ENCODE measurements at regions not wholly inside any gene's neighbourhood (a gene's known extent, or its start where the extent isn't known, plus 50 kb on each side); places are given as distances from the start of the nearest gene placed in this dataset.
"Not testable (repeated sequence)": the region's sequence is repeated elsewhere in the genome, so short reads cannot be mapped to it uniquely, and the experiment has no call there.

GRCh38 chr7:110446658-110447057 lies 644.3 kb upstream of the LRRN3 start:
- DNase-seq, result no peak

DNA sequence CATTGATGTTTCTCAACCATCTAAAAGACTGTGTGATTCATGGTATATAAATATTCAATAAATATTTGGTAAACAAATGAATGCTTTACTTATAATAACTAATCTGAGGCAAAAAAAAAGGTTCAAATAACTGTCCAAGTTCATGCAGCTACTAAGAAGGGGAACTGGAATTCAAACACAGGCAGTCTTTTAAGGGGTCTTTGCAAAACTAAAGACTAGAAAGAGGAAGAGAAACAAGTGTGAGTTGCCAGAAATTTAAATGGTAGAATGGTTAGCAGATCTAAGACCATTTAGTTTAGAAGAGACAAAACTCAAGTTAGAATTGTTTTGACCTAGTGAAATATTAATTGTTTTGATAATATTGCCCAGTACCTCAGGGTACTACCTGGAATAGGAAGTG lies 642.0 kb upstream of the LRRN3 start:
- DNase-seq, result no peak

DNA sequence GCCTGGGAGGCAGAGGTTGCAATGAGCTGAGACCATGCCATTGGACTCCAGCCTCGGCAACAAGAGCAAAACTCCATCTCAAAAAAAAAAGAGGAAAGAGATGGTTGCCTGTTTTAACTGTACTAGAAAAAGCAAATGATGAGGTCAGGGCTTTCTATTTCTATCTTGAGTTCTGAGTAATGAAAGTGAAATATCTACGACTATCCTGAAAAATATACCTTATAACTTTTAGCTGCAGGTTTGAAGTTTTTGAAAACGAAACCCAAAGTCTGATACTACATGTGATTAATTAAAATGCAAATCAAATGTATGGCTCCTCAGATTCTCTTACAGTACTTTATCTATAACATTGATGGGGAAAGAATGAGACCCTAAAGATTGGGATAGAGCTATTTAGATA lies 636.2 kb upstream of the LRRN3 start:
- DNase-seq, result no peak

GRCh38 chr7:110461621-110462020 lies 629.3 kb upstream of the LRRN3 start:
- no peak for DNase-seq

- DNase-seq, result no peak
Observed at GRCh38 chr7:110470420-110470819, 620.5 kb upstream of the LRRN3 start.

GRCh38 chr7:110472419-110472818 lies 618.5 kb upstream of the LRRN3 start:
- DNase-seq, result not testable (repeated sequence)

GRCh38 chr7:110480964-110481363 lies 610.0 kb upstream of the LRRN3 start:
- no peak for DNase-seq

GRCh38 chr7:110483553-110483952 lies 607.4 kb upstream of the LRRN3 start:
- no peak for DNase-seq

GRCh38 chr7:110484356-110484755 lies 606.6 kb upstream of the LRRN3 start:
- DNase-seq, result no peak

DNA sequence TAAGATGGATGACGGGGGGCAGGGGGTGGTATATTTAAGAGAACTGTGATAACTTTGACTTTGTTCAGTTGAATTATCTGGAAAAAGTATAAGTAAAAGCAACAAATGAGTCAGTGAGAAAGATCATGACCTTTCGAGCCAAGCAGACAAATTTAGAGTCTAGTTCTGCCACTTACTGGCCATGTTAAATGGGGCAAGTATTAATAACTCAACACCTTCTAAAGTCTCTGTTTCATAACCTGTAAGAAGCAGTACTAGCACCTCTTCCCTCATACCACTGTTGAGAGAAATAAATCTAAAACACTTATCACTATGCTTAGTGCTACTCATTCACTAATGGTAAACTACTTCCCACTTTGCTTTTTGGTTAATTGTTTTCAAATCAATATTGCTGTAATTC lies 604.4 kb upstream of the LRRN3 start:
- no peak for DNase-seq

GRCh38 chr7:110502888-110503465 lies 588.0 kb upstream of the LRRN3 start:
- DNase-seq, result no peak

GRCh38 chr7:110507369-110507768 lies 583.6 kb upstream of the LRRN3 start:
- no peak for DNase-seq

DNA sequence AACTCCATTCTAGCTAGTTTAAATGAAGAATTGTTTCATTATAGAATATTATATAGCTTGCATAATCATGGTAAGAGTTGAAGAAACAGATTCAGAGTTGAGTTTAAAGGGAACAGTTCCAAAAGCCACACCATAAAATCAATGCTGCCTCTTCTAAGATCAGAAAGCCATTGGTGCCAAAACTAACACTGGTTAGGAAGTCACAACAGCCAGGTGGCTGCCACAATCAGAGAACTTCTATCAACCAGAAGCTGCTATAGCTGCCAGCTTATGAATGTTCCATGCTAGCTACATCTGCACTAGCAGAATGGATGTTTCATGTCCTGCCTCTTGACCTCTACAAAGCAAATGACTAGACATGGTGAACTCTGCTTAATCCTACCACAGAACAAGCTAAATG lies 583.1 kb upstream of the LRRN3 start:
- DNase-seq, result no peak

DNA sequence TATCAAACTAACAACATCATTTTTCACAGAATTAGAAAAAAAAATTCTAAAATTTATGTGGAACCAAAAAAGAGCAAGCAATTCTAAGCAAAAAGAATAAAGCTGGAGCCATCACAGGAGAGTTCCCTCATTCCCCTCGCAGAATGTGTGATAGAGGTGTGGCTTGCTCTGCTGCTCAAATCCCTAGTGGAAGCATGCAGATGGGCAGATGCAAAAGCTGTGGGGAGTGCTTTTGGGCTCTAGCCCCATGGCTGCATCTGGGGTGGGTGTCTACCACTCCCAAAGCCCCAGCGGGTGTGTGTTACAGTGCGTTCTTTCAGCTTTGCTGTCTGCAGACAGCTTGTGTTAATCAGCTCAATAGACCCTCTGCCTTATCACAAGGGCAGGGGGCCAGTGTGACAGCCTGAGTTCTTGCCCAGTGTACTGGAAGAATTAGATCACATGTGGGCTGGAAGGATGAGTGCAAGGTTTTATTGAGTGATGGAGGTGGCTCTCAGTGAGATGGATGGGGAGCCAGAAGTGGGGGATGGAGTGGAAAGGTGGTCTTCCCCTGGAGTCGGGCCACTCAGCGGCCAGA lies 575.9 kb upstream of the LRRN3 start:
- not testable (repeated sequence) for DNase-seq

GRCh38 chr7:110519851-110520250 lies 571.1 kb upstream of the LRRN3 start:
- no peak for DNase-seq

GRCh38 chr7:110521357-110521911 lies 569.5 kb upstream of the LRRN3 start:
- DNase-seq, result no peak

DNA sequence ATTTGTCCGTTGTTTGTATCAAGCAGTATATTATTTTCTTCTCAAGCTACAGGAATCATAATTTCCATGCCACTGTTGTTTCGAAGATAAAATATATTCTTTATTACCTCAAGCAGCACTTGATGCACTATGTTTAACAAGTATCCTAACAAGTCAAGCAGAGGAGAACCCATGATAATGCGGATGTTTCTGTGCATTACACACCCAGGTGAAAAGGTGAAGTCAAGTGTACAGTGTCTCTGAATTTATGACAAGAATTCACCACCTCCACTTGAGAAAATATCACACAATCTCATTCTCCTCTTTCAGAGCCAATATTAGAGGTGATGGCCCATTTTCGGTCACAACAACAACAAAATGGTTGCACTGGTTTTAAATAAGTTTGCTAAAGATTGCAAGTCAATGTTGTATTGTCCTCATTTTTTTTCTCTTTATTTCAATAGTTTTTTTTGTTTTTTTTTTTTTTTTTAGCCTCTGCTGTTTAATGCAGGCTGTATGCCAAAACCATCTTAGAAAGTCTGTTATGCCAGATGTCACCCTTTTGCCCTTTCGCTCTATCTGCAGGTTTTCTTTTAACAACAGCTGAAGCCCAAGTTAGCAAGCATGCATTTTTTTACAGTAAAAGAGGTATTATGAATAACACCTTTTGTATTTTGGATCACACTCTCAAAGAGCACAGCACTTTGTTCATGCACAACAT lies 568.7 kb upstream of the LRRN3 start:
- DNase-seq, result no peak

DNA sequence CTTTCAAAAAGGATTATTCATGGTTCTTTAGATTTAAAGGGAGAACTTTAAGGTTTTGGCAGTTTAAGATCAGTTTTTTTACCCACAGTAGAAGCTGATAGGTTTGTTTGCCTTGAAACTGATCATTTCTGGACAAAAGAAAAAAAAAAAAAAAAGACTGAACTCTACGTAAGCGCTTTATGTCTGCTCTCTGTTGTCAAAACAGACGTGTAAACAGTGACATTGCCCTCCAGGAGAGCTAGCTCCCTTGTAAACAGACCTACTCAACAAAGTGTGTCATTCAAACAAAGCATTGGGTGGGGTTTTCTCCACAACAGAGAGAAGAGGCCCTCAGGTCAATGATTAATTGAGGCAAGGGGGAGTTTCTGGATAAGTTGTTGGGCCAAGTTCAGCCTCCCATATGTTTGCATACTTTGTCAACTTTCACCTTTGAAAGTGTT lies 568.1 kb upstream of the LRRN3 start:
- DNase-seq, result no peak

DNA sequence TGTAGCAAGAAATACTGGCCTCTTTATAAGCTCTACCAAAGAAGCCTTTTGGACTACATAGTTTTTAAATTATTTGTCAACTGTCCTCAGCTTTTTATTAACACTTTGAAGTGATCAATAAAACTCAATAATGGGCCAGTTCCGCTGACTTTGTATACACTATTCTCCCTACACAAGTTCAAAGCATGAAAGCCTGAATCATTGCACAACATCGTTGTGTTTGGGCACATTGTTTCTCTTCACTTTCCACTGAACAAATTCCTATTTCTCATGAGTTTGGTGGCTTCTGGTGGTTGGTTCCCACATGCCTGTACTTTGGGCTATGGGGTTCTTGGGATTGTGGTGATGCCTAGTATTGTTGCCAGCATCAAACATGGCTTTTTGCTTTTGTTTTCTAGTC lies 561.8 kb upstream of the LRRN3 start:
- DNase-seq, result no peak

DNA sequence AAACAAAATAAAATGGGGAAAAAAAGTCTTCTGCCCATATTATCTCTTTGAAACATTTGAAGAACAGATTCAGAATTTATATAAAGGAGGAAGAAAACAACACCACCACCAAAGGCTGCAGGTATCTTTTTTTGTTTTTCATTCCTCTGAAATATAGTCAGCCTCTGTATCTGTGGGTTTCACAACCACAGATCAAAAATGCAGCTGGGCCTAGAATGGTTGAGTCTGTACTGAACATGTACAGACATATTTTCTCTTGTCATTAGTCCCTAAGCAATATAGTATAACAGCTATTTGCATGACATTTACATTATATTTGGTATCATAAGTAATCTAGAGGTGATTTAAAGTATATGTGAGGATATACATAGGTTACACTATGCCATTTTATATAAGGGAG lies 559.7 kb upstream of the LRRN3 start:
- DNase-seq, result no peak

- DNase-seq, result no peak
Observed at GRCh38 chr7:110534241-110534931, 556.5 kb upstream of the LRRN3 start.

GRCh38 chr7:110539216-110539615 lies 551.7 kb upstream of the LRRN3 start:
- no peak for DNase-seq

All from nucleus accumbens (tissue), 56 donors.